ENCODE measurements at regions not wholly inside any gene's neighbourhood (a gene's known extent, or its start where the extent isn't known, plus 50 kb on each side); places are given as distances from the start of the nearest gene placed in this dataset.

DNA sequence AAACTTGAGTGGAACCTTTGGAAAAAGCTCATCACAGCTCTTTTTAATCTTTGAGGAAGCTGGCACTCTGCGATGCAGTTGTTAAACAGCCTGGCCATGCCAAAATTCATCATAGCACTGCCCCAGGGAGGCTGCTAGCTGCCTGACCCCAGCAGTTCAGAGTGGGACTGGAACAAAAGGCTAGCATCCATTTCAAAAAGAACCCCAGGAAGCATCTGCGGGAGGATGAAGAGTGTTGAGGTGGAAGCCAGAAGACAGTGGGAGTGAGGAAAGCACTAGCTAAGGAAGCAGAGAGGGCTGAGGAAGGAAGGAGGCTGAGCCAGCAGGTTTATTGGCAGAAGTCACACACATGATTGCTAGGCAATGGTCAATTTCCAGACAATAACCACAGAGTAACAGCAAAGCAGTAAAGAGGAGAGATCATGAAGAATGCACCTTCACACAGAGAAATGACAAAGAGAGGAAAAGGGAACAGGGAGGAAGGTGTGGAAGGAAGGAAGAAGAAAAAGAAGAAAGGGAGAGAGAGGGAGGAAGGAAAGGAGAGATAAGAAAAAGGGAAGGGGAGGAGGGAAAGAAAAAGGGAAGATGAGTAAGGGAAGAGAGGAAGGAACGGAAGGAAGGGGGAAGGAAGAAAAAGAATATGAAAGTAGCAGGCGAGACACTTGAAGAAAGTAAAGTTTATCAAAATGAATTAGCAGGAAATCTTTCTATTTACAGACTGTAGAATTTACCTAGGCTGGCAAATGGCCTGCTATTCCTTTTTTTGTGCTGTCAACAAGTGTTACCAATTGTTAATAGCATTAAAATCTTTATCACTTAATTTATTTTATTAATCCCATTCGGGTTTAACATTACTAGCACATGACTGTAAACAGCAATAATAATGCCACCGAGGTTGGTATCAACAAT is 270.0 kb upstream of the PSMD7 start:
- peaks cover 45% of the 10 kb centered on the region for H3K4me1 Mint-ChIP-seq (ENCODE audit: unreplicated experiment)
- TF ChIP-seq, protein P1, sequence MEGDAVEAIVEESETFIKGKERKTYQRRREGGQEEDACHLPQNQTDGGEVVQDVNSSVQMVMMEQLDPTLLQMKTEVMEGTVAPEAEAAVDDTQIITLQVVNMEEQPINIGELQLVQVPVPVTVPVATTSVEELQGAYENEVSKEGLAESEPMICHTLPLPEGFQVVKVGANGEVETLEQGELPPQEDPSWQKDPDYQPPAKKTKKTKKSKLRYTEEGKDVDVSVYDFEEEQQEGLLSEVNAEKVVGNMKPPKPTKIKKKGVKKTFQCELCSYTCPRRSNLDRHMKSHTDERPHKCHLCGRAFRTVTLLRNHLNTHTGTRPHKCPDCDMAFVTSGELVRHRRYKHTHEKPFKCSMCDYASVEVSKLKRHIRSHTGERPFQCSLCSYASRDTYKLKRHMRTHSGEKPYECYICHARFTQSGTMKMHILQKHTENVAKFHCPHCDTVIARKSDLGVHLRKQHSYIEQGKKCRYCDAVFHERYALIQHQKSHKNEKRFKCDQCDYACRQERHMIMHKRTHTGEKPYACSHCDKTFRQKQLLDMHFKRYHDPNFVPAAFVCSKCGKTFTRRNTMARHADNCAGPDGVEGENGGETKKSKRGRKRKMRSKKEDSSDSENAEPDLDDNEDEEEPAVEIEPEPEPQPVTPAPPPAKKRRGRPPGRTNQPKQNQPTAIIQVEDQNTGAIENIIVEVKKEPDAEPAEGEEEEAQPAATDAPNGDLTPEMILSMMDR (conservative IDR thresholded peaks at IDR 0.05): no peak
- peak overlapping the region; percentile 3 for H3K27ac Mint-ChIP-seq
- H3K27me3 Mint-ChIP-seq: peaks cover 3% of the 10 kb centered on the region
- no peak overlapping the region for H3K4me3 Mint-ChIP-seq
- no peaks in the 10 kb centered on the region for H3K9me3 Mint-ChIP-seq
- no peak for DNase-seq (ENCODE audit: extremely low spot score, unreplicated experiment)
- H3K36me3 Mint-ChIP-seq: no peaks in the 10 kb centered on the region

DNA sequence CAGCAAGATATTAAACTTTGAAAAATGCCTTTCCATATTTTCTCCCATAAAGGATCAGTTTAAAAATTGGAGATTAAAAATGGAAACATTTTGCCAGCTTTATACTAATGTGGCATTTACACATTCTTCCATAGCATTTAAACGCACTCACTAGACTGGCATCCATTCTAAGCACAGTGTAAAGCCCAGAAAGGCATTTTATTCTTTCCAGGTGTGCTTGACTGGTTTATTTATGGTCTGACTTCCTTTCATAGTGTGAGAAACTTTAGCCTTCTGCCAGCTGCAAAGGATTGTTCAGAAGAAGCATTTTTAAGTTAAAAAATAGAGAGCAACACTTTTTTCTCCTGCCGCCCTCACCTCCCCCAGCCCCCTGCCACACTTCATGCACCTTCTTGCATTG is 271.7 kb upstream of the PSMD7 start:
- no peaks in the 10 kb centered on the region for H3K9me3 Mint-ChIP-seq
- TF ChIP-seq, protein P1 (conservative IDR thresholded peaks at IDR 0.05): no peak
- H3K36me3 Mint-ChIP-seq: no peaks in the 10 kb centered on the region
- peaks cover 34% of the 10 kb centered on the region for H3K4me1 Mint-ChIP-seq (ENCODE audit: unreplicated experiment)
- DNase-seq (ENCODE audit: extremely low spot score, unreplicated experiment): no peak
- H3K27me3 Mint-ChIP-seq: peaks cover 3% of the 10 kb centered on the region
- H3K4me3 Mint-ChIP-seq: no peak overlapping the region
- H3K27ac Mint-ChIP-seq: no peak overlapping the region

DNA sequence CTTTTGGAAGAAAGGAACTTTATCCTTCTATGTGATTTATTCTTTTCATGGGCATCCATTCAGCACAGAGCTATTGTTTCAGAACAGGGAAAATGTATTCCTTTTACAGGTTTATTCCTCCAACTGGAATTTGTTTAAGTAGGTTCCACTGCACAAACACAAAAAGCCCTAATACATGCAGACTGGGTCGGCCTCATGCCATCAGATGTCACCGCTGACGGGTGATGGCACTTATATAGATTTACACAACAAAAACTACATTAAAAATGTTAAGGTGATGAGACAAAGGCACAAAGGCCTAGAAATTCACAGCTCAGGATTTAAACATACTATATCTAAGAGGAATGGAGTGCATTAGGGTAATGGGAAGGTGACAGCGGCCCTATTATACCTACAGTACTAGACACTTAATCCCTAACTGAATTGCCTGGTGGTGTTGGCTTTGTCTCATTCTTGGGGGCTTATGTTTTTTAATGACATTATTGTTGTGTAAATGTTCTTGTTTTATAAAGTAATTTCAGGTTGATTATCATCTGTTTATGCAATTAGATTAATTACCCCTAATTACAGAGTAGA is 276.4 kb upstream of the PSMD7 start:
- no peak overlapping the region for H3K4me3 Mint-ChIP-seq
- TF ChIP-seq, protein P1 (conservative IDR thresholded peaks at IDR 0.05): no peak
- no peaks in the 10 kb centered on the region for H3K9me3 Mint-ChIP-seq
- H3K4me1 Mint-ChIP-seq (ENCODE audit: unreplicated experiment): peaks cover 11% of the 10 kb centered on the region
- H3K27ac Mint-ChIP-seq: no peak overlapping the region
- DNase-seq (ENCODE audit: extremely low spot score, unreplicated experiment): no peak
- no peaks in the 10 kb centered on the region for H3K27me3 Mint-ChIP-seq
- no peaks in the 10 kb centered on the region for H3K36me3 Mint-ChIP-seq

DNA sequence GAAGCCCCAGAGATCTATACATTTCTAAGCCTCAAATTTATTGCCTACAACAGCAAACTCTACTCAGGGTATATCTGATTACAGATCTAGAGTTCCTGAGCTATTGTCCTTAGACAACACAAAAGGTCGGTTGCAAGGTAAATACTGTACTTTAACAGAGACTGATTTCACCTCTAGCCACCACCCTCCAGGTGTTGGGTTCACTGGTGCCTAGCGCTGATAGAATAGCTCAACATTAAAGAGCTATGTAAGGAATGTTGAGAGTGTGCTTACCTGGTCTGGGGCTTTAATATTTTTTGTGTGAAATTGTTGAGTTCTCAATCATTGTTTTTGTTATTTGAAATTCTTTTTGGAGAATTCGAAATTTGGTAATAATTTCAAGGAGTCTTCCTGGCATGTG is 277.0 kb upstream of the PSMD7 start:
- Mint-ChIP-seq H3K27me3 (no peaks in the 10 kb centered on the region), H3K9me3 (no peaks in the 10 kb centered on the region), H3K4me1 (ENCODE audit: unreplicated experiment) (peaks cover 10% of the 10 kb centered on the region), H3K4me3 (no peak overlapping the region), H3K27ac (no peak overlapping the region), H3K36me3 (no peaks in the 10 kb centered on the region)
- DNase-seq (ENCODE audit: extremely low spot score, unreplicated experiment): no peak
- TF ChIP-seq, protein P1 (conservative IDR thresholded peaks at IDR 0.05): no peak

DNA sequence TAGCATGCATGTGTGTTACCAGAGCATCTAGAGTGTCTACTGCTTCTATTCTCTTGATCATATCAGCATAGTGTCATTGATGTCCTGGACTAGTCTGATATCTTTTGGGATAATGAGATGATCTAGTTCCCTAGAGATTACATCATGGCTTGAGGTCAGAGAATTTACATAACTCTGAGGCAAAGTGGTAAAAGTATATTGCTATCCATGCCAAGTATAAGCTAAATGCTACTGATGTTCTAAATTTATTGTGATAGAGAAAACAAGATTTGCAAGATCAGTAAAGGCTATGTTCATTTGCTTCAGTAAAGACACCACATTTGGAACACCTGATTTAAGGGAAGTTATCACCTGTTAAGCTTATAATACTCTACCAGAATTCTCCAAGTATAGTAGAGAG is 280.7 kb upstream of the PSMD7 start:
- Mint-ChIP-seq H3K27me3 (no peaks in the 10 kb centered on the region), H3K4me1 (ENCODE audit: unreplicated experiment) (peaks cover 10% of the 10 kb centered on the region), H3K4me3 (no peak overlapping the region), H3K9me3 (no peaks in the 10 kb centered on the region), H3K36me3 (no peaks in the 10 kb centered on the region), H3K27ac (no peak overlapping the region)
- TF ChIP-seq, protein P1 (conservative IDR thresholded peaks at IDR 0.05): no peak
- DNase-seq (ENCODE audit: extremely low spot score, unreplicated experiment): no peak
